GM12878 (cell line): ENCODE measurements at regions not wholly inside any gene's neighbourhood (a gene's known extent, or its start where the extent isn't known, plus 50 kb on each side); places are given as distances from the start of the nearest gene placed in this dataset.

Source experiments
- ATAC-seq: fragments of 200-7000 bp; cut with Tn5 transposase; 3 replicates; pipeline ENCODE4 v1.9.1; 2020; ENCODE audit warnings: mild to moderate bottlenecking, moderate library complexity
- BruUV-seq: library from RNA; stranded (reverse); fragments of 400-500 nt; replicated peaks from 2 replicates; lab custom pipeline; 2021; lab: Mats Ljungman, UMichigan
- CTCF ChIA-PET: fragments of 300-600 bp; sonication (Branson Sonifier 250); formaldehyde crosslinking; extraction: SDS; loops from one replicate; lab custom pipeline; 2021; ENCODE audit warnings: inconsistent platforms; lab: Yijun Ruan, JAX
- POLR2A ChIA-PET: fragments of 350-600 bp; formaldehyde crosslinking; extraction: SDS; loops from one replicate; lab custom pipeline; 2021; ENCODE audit warnings: inconsistent platforms; lab: Charles Lee
- RAD21 ChIA-PET: fragments of 300-600 bp; sonication (Branson Sonifier 250); formaldehyde crosslinking; loops from one replicate; lab custom pipeline; 2023; ENCODE audit warnings: antibody characterized with exemption; ENCODE audit not compliant: unreplicated experiment; lab: Charles Lee
- SMC1A ChIA-PET: fragments of 300-600 bp; sonication (Branson Sonifier 250); formaldehyde crosslinking; loops from one replicate; lab custom pipeline; 2023; ENCODE audit not compliant: unreplicated experiment, uncharacterized antibody; lab: Charles Lee
- DNase-seq: peaks from one replicate; pipeline ENCODE4 v3.0.0-alpha.2; 2011; ENCODE audit warnings: low read depth, low spot score
- FAIRE-seq: peaks from 3 replicates; lab custom pipeline; 2011; peaks lifted over from hg19 to GRCh38; lab: Jason Lieb, UNC
- H2AFZ ChIP-seq: 2 replicates; pipeline ENCODE4 v1.6.0; 2011; ENCODE audit warnings: low read depth, low read length, control low read depth; ENCODE audit not compliant: control insufficient read depth
- H3K27ac ChIP-seq: 2 replicates; pipeline ENCODE4 v1.5.1; 2011; ENCODE audit warnings: control low read depth; ENCODE audit not compliant: control insufficient read depth, insufficient read depth
- H3K27me3 ChIP-seq, 2 experiments: replicated peaks in 1 of 2; 2 replicates each; pipeline versions ENCODE4 v1.6.0 to v1.6.1; 2011; ENCODE audit warnings: low read length in 1 of 2; ENCODE audit not compliant: control insufficient read depth in 2 of 2, insufficient read depth in 2 of 2
- H3K36me3 ChIP-seq, 2 experiments: 2 replicates each; pipeline ENCODE4 v1.5.1; 2011; ENCODE audit warnings: low read length in 1 of 2; ENCODE audit not compliant: control insufficient read depth in 2 of 2, insufficient read depth in 2 of 2
- H3K4me1 ChIP-seq: 2 replicates; pipeline ENCODE4 v1.6.1; 2011; ENCODE audit warnings: mild to moderate bottlenecking, low read length, moderate library complexity, mixed read lengths; ENCODE audit not compliant: control insufficient read depth, insufficient read depth
- H3K4me2 ChIP-seq: 2 replicates; pipeline ENCODE4 v1.6.0; 2011; ENCODE audit warnings: control low read depth; ENCODE audit not compliant: control insufficient read depth, insufficient read depth
- H3K4me3 ChIP-seq: fragments of 200-600 bp; sonication (generic); 2 replicates; pipeline ENCODE4 v1.5.1; 2016
- H3K79me2 ChIP-seq: 2 replicates; pipeline ENCODE4 v1.6.0; 2011; ENCODE audit warnings: low read length; ENCODE audit not compliant: control insufficient read depth, insufficient read depth
- H3K9ac ChIP-seq: 2 replicates; pipeline ENCODE4 v1.8.0; 2011; ENCODE audit warnings: low read length, control low read depth, mixed read lengths; ENCODE audit not compliant: control insufficient read depth, insufficient read depth
- H3K9me3 ChIP-seq: replicated peaks from 3 replicates; pipeline ENCODE4 v1.5.1; 2011; ENCODE audit warnings: mild to moderate bottlenecking, low read length; ENCODE audit not compliant: control insufficient read depth, insufficient read depth
- H4K20me1 ChIP-seq: 2 replicates; pipeline ENCODE4 v1.6.0; 2011; ENCODE audit not compliant: control insufficient read depth, insufficient read depth
- CEBPB ChIP-seq, 2 experiments: fragments of 150-350 bp in 1 of 2; IDR thresholded peaks; 2 replicates each; pipeline ENCODE4 v1.6.1; 2012 to 2014; ENCODE audit warnings: low read depth in 2 of 2, low read length in 2 of 2, borderline replicate concordance in 1 of 2, inconsistent platforms in 1 of 2
- CREM ChIP-seq: IDR thresholded peaks from 2 replicates; pipeline ENCODE4 v1.6.1; 2014; ENCODE audit warnings: antibody characterized with exemption, low read depth
- CTCF ChIP-seq, 3 experiments: IDR thresholded peaks in 2 of 3; conservative IDR thresholded peaks in 1 of 3; 2 replicates each; pipeline ENCODE4 v1.5.1; 2011; ENCODE audit warnings: low read depth in 3 of 3, low read length in 3 of 3, mild to moderate bottlenecking in 3 of 3, control low read depth in 2 of 3, moderate library complexity in 2 of 3, inconsistent platforms in 1 of 3, mixed read lengths in 1 of 3; ENCODE audit not compliant: control insufficient read depth in 2 of 3, insufficient read depth in 1 of 3; ENCODE audit errors: extremely low read depth in 1 of 3
- E4F1 ChIP-seq: fragments of 450-650 bp; IDR thresholded peaks from 2 replicates; pipeline ENCODE4 v1.6.1; 2018; ENCODE audit warnings: borderline replicate concordance, mild to moderate bottlenecking; ENCODE audit not compliant: partially characterized antibody
- FOXK2 ChIP-seq: fragments of 450-650 bp; IDR thresholded peaks from 2 replicates; pipeline ENCODE4 v1.6.1; 2017; ENCODE audit warnings: mild to moderate bottlenecking, moderate library complexity
- HSF1 ChIP-seq: fragments of 150-350 bp; IDR thresholded peaks from 2 replicates; pipeline ENCODE4 v1.6.1; 2014; ENCODE audit warnings: mild to moderate bottlenecking, low read depth, low read length
- IRF5 ChIP-seq: fragments of 450-650 bp; IDR thresholded peaks from 2 replicates; pipeline ENCODE4 v1.6.1; 2017; ENCODE audit warnings: borderline replicate concordance
- MTA2 ChIP-seq: fragments of 450-650 bp; IDR thresholded peaks from 2 replicates; pipeline ENCODE4 v1.6.1; 2016; ENCODE audit warnings: low read depth, mild to moderate bottlenecking, moderate library complexity
- NFXL1 ChIP-seq: fragments of 450-650 bp; IDR thresholded peaks from 2 replicates; pipeline ENCODE4 v1.6.1; 2017; ENCODE audit warnings: antibody characterized with exemption, mild to moderate bottlenecking, borderline replicate concordance
- NR2C2 ChIP-seq: IDR thresholded peaks from 2 replicates; pipeline ENCODE4 v1.6.1; 2011; ENCODE audit warnings: borderline replicate concordance, low read depth; ENCODE audit not compliant: control insufficient read depth, insufficient read length
- NR2F1 ChIP-seq: fragments of 450-650 bp; conservative IDR thresholded peaks from 2 replicates; pipeline ENCODE4 v1.6.1; 2017; ENCODE audit warnings: mild to moderate bottlenecking
- SIN3A ChIP-seq: IDR thresholded peaks from 2 replicates; pipeline ENCODE4 v1.6.1; 2012; ENCODE audit warnings: low read depth, low read length, improper control_type of control experiment
- USF1 ChIP-seq: IDR thresholded peaks from 2 replicates; pipeline ENCODE4 v1.6.1; 2011; ENCODE audit warnings: borderline replicate concordance, low read depth, mild to moderate bottlenecking, moderate library complexity, mixed read lengths, low read length; ENCODE audit not compliant: insufficient read depth; ENCODE audit errors: extremely low read length
- WGBS: methylation state at CpG from one replicate; pipeline ENCODE4 v1.1.6; 2016; ENCODE audit warnings: low lambda C conversion rate; ENCODE audit not compliant: insufficient replicate concordance, insufficient coverage; ENCODE audit errors: missing lambda C conversion rate; 5-methylcytosine and 5-hydroxymethylcytosine counted together
- in situ Hi-C: fragments of 300-500 bp; cut with MboI; formaldehyde crosslinking; loops from 9 replicates; pipeline ENCODE4 v1.14.3; 2018; ENCODE audit warnings: mixed read lengths
- intact Hi-C: fragments of 100-400 bp; cut with micrococcal nuclease; formaldehyde crosslinking; loops from one replicate; pipeline ENCODE4 v1.14.2; 2022; ENCODE audit not compliant: unreplicated experiment

- ATAC-seq (no peak), DNase-seq (no peak), FAIRE-seq (no peak)
- Histone ChIP-seq H3K4me2 (no peak overlapping the region), H3K27ac (no peak overlapping the region), H3K36me3 (no peaks in the 10 kb centered on the region), H3K27me3 (no peaks in the 10 kb centered on the region), H4K20me1 (no peaks in the 10 kb centered on the region), H3K4me3 (no peak overlapping the region), H3K4me1 (no peaks in the 10 kb centered on the region), H3K9me3 (no peaks in the 10 kb centered on the region), H3K79me2 (no peaks in the 10 kb centered on the region), H3K9ac (no peak overlapping the region), H2AFZ (no peak overlapping the region)
- ChIA-PET CTCF (interaction anchor here (1.8 kb wide), 1 partner anchor 375 kb away, joined by 4 read pairs; no protein-coding TSS in a partner anchor), RAD21 (no interaction called here), SMC1A (no interaction called here), POLR2A (no interaction called here)
- intact Hi-C loops, result loop anchor here (10.0 kb wide), 2 partner anchors 61 to 211 kb away; no protein-coding TSS in a partner anchor
- BruUV-seq, result no TSS peak
- WGBS, result 1% methylated on average over 5 of the region's 5 CpGs
- in situ Hi-C loops, result loop anchor here (10.0 kb wide), 1 partner anchor 591 kb away; no protein-coding TSS in a partner anchor
- TF ChIP-seq USF1, result no peak
- TF ChIP-seq CREM, result no peak
- TF ChIP-seq NFXL1, result no peak
- no peak for TF ChIP-seq FOXK2
- no peak for TF ChIP-seq SIN3A
- TF ChIP-seq IRF5, result no peak
- TF ChIP-seq HSF1, result no peak
- TF ChIP-seq NR2C2, result no peak
- no peak for TF ChIP-seq CTCF (IDR thresholded peaks at IDR 0.05 in 2 of 3, conservative IDR thresholded peaks at IDR 0.05 in 1 of 3; ENCODE audit: control insufficient read depth in 2 of 3, extremely low read depth in 1 of 3, insufficient read depth in 1 of 3, low read depth in 3 of 3, low read length in 3 of 3)
- no peak for TF ChIP-seq E4F1
- no peak for TF ChIP-seq NR2F1
- no peak for TF ChIP-seq MTA2
- no peak for TF ChIP-seq CEBPB (IDR thresholded peaks at IDR 0.05; ENCODE audit: borderline replicate concordance in 1 of 2, low read depth in 2 of 2, low read length in 2 of 2)
These were observed 268.6 kb downstream of the FOXA2 start for GRCh38 chr20:22315771-22316170.
